A673 (cell line): ENCODE measurements at regions not wholly inside any gene's neighbourhood (a gene's known extent, or its start where the extent isn't known, plus 50 kb on each side); places are given as distances from the start of the nearest gene placed in this dataset.

Experiments
- BruUV-seq: library from RNA; stranded (reverse); fragments of 400-500 nt; replicated peaks from 2 replicates; lab custom pipeline; 2021; lab: Mats Ljungman, UMichigan
- CTCF ChIA-PET: fragments of 300-600 bp; sonication (Branson Sonifier 250); formaldehyde crosslinking; loops from one replicate; lab custom pipeline; 2022; ENCODE audit warnings: antibody characterized with exemption; lab: Charles Lee
- POLR2A ChIA-PET: fragments of 300-600 bp; sonication (Branson Sonifier 250); formaldehyde crosslinking; loops from one replicate; lab custom pipeline; 2022; ENCODE audit warnings: antibody characterized with exemption; ENCODE audit not compliant: low non-redundant PET; lab: Charles Lee
- DNase-seq: peaks from one replicate; pipeline ENCODE4 v3.0.0-alpha.2; 2015; ENCODE audit warnings: low spot score
- H3K27ac ChIP-seq: fragments of 200-600 bp; sonication (generic); 2 replicates; pipeline ENCODE4 v1.5.1; 2016; ENCODE audit warnings: mixed run types, low read depth, mild to moderate bottlenecking, mixed read lengths, antibody characterized with exemption, low read length; ENCODE audit not compliant: poor library complexity, severe bottlenecking
- H3K27me3 ChIP-seq: fragments of 200-600 bp; sonication (generic); replicated peaks from 2 replicates; pipeline ENCODE4 v1.6.1; 2017; ENCODE audit warnings: mixed run types, low read depth, mild to moderate bottlenecking, mixed read lengths, antibody characterized with exemption, low read length; ENCODE audit not compliant: insufficient read depth, poor library complexity
- H3K36me3 ChIP-seq: fragments of 200-600 bp; sonication (generic); 2 replicates; pipeline ENCODE4 v1.6.1; 2016; ENCODE audit warnings: mixed run types, mild to moderate bottlenecking, mixed read lengths, antibody characterized with exemption, low read length; ENCODE audit not compliant: insufficient read depth, poor library complexity, severe bottlenecking
- H3K4me1 ChIP-seq: fragments of 200-600 bp; sonication (generic); 2 replicates; pipeline ENCODE4 v1.6.1; 2017; ENCODE audit warnings: mixed run types, mild to moderate bottlenecking, mixed read lengths, antibody characterized with exemption, low read length; ENCODE audit not compliant: insufficient read depth, poor library complexity, severe bottlenecking
- H3K4me3 ChIP-seq: fragments of 200-600 bp; sonication (generic); 2 replicates; pipeline ENCODE4 v1.5.1; 2016; ENCODE audit warnings: low read depth, mixed run types, mild to moderate bottlenecking, mixed read lengths, low read length; ENCODE audit not compliant: poor library complexity, severe bottlenecking
- H3K9me3 ChIP-seq: fragments of 200-600 bp; sonication (generic); 2 replicates; pipeline ENCODE4 v1.6.1; 2016; ENCODE audit warnings: mixed run types, low read depth, mild to moderate bottlenecking, mixed read lengths, antibody characterized with exemption, low read length; ENCODE audit not compliant: poor library complexity, severe bottlenecking
- CTCF ChIP-seq: fragments of 300-800, 200-600 bp; sonication (generic); conservative IDR thresholded peaks from 2 replicates; pipeline ENCODE4 v1.5.1; 2017; ENCODE audit warnings: low read depth, mild to moderate bottlenecking, antibody characterized with exemption, low read length, moderate library complexity, mixed read lengths
- EZH2 ChIP-seq: fragments of 200-600 bp; sonication (generic); IDR thresholded peaks from 2 replicates; pipeline ENCODE4 v1.6.1; 2017; ENCODE audit warnings: borderline replicate concordance, low read depth, mild to moderate bottlenecking, mixed read lengths, antibody characterized with exemption, low read length; ENCODE audit not compliant: poor library complexity, severe bottlenecking
- intact Hi-C: fragments of 100-400 bp; cut with micrococcal nuclease; formaldehyde crosslinking; loops from one replicate; pipeline ENCODE4 v1.10.0; 2022; ENCODE audit not compliant: unreplicated experiment

GRCh38 chr2:64398516-64399129 is 55.3 kb upstream of the LGALSL start:
- no peaks in the 10 kb centered on the region for H3K9me3 ChIP-seq
- DNase-seq, result no peak
- peaks cover 7% of the 10 kb centered on the region for H3K4me1 ChIP-seq
- H3K27ac ChIP-seq, result no peak overlapping the region
- no peaks in the 10 kb centered on the region for H3K27me3 ChIP-seq
- no peaks in the 10 kb centered on the region for H3K36me3 ChIP-seq
- ChIA-PET POLR2A (no interaction called here), CTCF (no interaction called here)
- BruUV-seq, result no TSS peak
- no peak for TF ChIP-seq EZH2
- TF ChIP-seq CTCF, result no peak
- intact Hi-C loops, result no loop called here
- H3K4me3 ChIP-seq, result no peak overlapping the region

GRCh38 chr2:64399521-64399920 is 54.4 kb upstream of the LGALSL start:
- ChIA-PET POLR2A (no interaction called here), CTCF (no interaction called here)
- Histone ChIP-seq H3K36me3 (no peaks in the 10 kb centered on the region), H3K9me3 (no peaks in the 10 kb centered on the region), H3K27ac (no peak overlapping the region), H3K27me3 (no peaks in the 10 kb centered on the region), H3K4me3 (no peak overlapping the region), H3K4me1 (peaks cover 16% of the 10 kb centered on the region)
- TF ChIP-seq EZH2, result no peak
- no peak for TF ChIP-seq CTCF
- BruUV-seq, result no TSS peak
- intact Hi-C loops, result no loop called here
- no peak for DNase-seq

- H3K9me3 ChIP-seq, result no peaks in the 10 kb centered on the region
- no TSS peak for BruUV-seq
- H3K36me3 ChIP-seq, result no peaks in the 10 kb centered on the region
- intact Hi-C loops, result no loop called here
- POLR2A ChIA-PET, result no interaction called here
- TF ChIP-seq EZH2, result no peak
- no peak for TF ChIP-seq CTCF
- DNase-seq, result no peak
- H3K27me3 ChIP-seq, result no peaks in the 10 kb centered on the region
- CTCF ChIA-PET, result no interaction called here
- H3K27ac ChIP-seq, result no peak overlapping the region
- peaks cover 19% of the 10 kb centered on the region for H3K4me1 ChIP-seq
- no peak overlapping the region for H3K4me3 ChIP-seq
Observed at GRCh38 chr2:64400105-64400728, 53.7 kb upstream of the LGALSL start.
